ENCODE measurements at regions not wholly inside any gene's neighbourhood (a gene's known extent, or its start where the extent isn't known, plus 50 kb on each side); places are given as distances from the start of the nearest gene placed in this dataset.

DNA sequence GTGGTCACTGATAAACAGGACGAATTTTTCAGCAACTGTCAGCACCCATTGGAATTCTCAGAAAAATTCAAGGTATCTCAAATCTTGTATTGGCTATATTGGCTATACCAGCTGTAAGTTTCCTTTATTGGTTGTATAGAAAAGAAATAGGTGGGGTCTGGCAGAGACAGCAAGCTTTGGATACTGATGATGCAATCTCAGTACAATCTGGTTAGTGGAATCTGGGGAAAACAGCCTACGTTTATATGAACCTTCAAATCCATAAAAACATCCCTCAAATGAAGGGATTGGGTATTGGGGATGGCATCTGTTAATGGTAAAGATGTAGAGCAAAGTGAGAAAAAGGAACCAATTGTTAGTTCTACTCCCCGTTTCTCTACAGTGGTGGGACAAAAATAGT is 76.4 kb upstream of the MBNL3 start:
- ChIA-PET SMC1A (ENCODE audit: uncharacterized antibody, unreplicated experiment) (no interaction called here), CTCF (interaction anchor here (1.3 kb wide), 1 partner anchor 13 kb away, joined by 3 read pairs; no protein-coding TSS in a partner anchor), POLR2A (no interaction called here), RAD21 (ENCODE audit: unreplicated experiment) (no interaction called here)
- DNase-seq (ENCODE audit: low read depth, low spot score) (no peak), FAIRE-seq (no peak), ATAC-seq (no peak)
- no peaks in the 10 kb centered on the region for H3K27me3 ChIP-seq (replicated peaks in 1 of 2; ENCODE audit: control insufficient read depth in 2 of 2, insufficient read depth in 2 of 2, low read length in 1 of 2)
- 13% methylated on average over 3 of the region's 3 CpGs for WGBS (ENCODE audit: insufficient coverage, insufficient replicate concordance, low lambda C conversion rate, missing lambda C conversion rate)
- no peak overlapping the region for H3K4me2 ChIP-seq (ENCODE audit: control insufficient read depth, insufficient read depth)
- no peaks in the 10 kb centered on the region for H4K20me1 ChIP-seq (ENCODE audit: control insufficient read depth, insufficient read depth)
- TF ChIP-seq MEF2A (IDR thresholded peaks at IDR 0.05; ENCODE audit: insufficient read depth, low read depth, low read length) (no peak), NR2C1 (IDR thresholded peaks at IDR 0.05) (no peak), ATF7 (IDR thresholded peaks at IDR 0.05; ENCODE audit: low read depth) (no peak), SIN3A (IDR thresholded peaks at IDR 0.05; ENCODE audit: low read depth, low read length) (no peak), NFXL1 (IDR thresholded peaks at IDR 0.05; ENCODE audit: borderline replicate concordance) (no peak)
- in situ Hi-C loops (cut with MboI): no loop called here
- H3K9ac ChIP-seq (ENCODE audit: control insufficient read depth, insufficient read depth, low read length): no peak overlapping the region
- no peak overlapping the region for H3K4me3 ChIP-seq
- H2AFZ ChIP-seq (ENCODE audit: control insufficient read depth, low read depth, low read length): no peak overlapping the region
- intact Hi-C loops (cut with micrococcal nuclease; ENCODE audit: unreplicated experiment): no loop called here
- no peak overlapping the region for H3K27ac ChIP-seq (ENCODE audit: control insufficient read depth, insufficient read depth)
- no peaks in the 10 kb centered on the region for H3K36me3 ChIP-seq (ENCODE audit: control insufficient read depth in 2 of 2, insufficient read depth in 2 of 2, low read length in 1 of 2)
- no peaks in the 10 kb centered on the region for H3K9me3 ChIP-seq (replicated peaks; ENCODE audit: control insufficient read depth, insufficient read depth, low read length)
- H3K4me1 ChIP-seq (ENCODE audit: control insufficient read depth, insufficient read depth, low read length): no peaks in the 10 kb centered on the region
- no TSS peak for BruUV-seq (replicated peaks)
- no peaks in the 10 kb centered on the region for H3K79me2 ChIP-seq (ENCODE audit: control insufficient read depth, insufficient read depth, low read length)

GRCh38 chrX:132563976-132564375 is 75.1 kb upstream of the MBNL3 start:
- in situ Hi-C loops (cut with MboI): no loop called here
- ChIA-PET CTCF (interaction anchor here (1.0 kb wide), 1 partner anchor 51 kb away, joined by 3 read pairs; no protein-coding TSS in a partner anchor), POLR2A (interaction anchor here (0.7 kb wide), 1 partner anchor 780 kb away, joined by 3 read pairs; no protein-coding TSS in a partner anchor), RAD21 (ENCODE audit: unreplicated experiment) (no interaction called here), SMC1A (ENCODE audit: uncharacterized antibody, unreplicated experiment) (interaction anchor here (0.7 kb wide), 1 partner anchor 33 kb away, joined by 3 read pairs; no protein-coding TSS in a partner anchor)
- Histone ChIP-seq H3K4me3 (no peak overlapping the region), H4K20me1 (ENCODE audit: control insufficient read depth, insufficient read depth) (no peaks in the 10 kb centered on the region), H3K4me2 (ENCODE audit: control insufficient read depth, insufficient read depth) (no peak overlapping the region), H2AFZ (ENCODE audit: control insufficient read depth, low read depth, low read length) (no peak overlapping the region), H3K27me3 (replicated peaks in 1 of 2; ENCODE audit: control insufficient read depth in 2 of 2, insufficient read depth in 2 of 2, low read length in 1 of 2) (no peaks in the 10 kb centered on the region), H3K27ac (ENCODE audit: control insufficient read depth, insufficient read depth) (no peak overlapping the region), H3K9ac (ENCODE audit: control insufficient read depth, insufficient read depth, low read length) (no peak overlapping the region), H3K79me2 (ENCODE audit: control insufficient read depth, insufficient read depth, low read length) (no peaks in the 10 kb centered on the region), H3K4me1 (ENCODE audit: control insufficient read depth, insufficient read depth, low read length) (no peaks in the 10 kb centered on the region), H3K36me3 (ENCODE audit: control insufficient read depth in 2 of 2, insufficient read depth in 2 of 2, low read length in 1 of 2) (no peaks in the 10 kb centered on the region), H3K9me3 (replicated peaks; ENCODE audit: control insufficient read depth, insufficient read depth, low read length) (no peaks in the 10 kb centered on the region)
- 0% methylated on average over 2 of the region's 2 CpGs for WGBS (ENCODE audit: insufficient coverage, insufficient replicate concordance, low lambda C conversion rate, missing lambda C conversion rate)
- FAIRE-seq (no peak), ATAC-seq (no peak), DNase-seq (ENCODE audit: low read depth, low spot score) (no peak)
- intact Hi-C loops (cut with micrococcal nuclease; ENCODE audit: unreplicated experiment): no loop called here
- no TSS peak for BruUV-seq (replicated peaks)
- TF ChIP-seq RCOR1 (conservative IDR thresholded peaks at IDR 0.05; ENCODE audit: low read depth, low read length) (no peak), CHD1 (IDR thresholded peaks at IDR 0.05; ENCODE audit: low read depth, low read length) (no peak)
